ENCODE measurements at regions not wholly inside any gene's neighbourhood (a gene's known extent, or its start where the extent isn't known, plus 50 kb on each side); places are given as distances from the start of the nearest gene placed in this dataset.
"Not testable (repeated sequence)": the region's sequence is repeated elsewhere in the genome, so short reads cannot be mapped to it uniquely, and the experiment has no call there.

- DNase-seq (peak; percentile 56), ATAC-seq (peak; percentile 52 to 74)
- Histone ChIP-seq H3K9me3 (no peaks in the 10 kb centered on the region), H3K36me3 (no peaks in the 10 kb centered on the region), H3K4me1 (no peaks in the 10 kb centered on the region), H3K4me3 (no peak overlapping the region), H3K27ac (no peak overlapping the region), H3K27me3 (ENCODE audit: low read depth) (no peaks in the 10 kb centered on the region)
- intact Hi-C loops (cut with DNase I), result no loop called here
- TF ChIP-seq CTCF (IDR thresholded peaks at IDR 0.05), result no peak
These were observed 107.9 kb upstream of the DLG1 start for GRCh38 chr3:197406266-197406665.

GRCh38 chr3:197404754-197405153 lies 106.3 kb upstream of the DLG1 start:
- Histone ChIP-seq H3K27me3 (ENCODE audit: low read depth) (no peaks in the 10 kb centered on the region), H3K4me1 (no peaks in the 10 kb centered on the region), H3K36me3 (no peaks in the 10 kb centered on the region), H3K9me3 (no peaks in the 10 kb centered on the region), H3K4me3 (no peak overlapping the region), H3K27ac (no peak overlapping the region)
- no peak for ATAC-seq
- intact Hi-C loops (cut with DNase I), result no loop called here
- no peak for TF ChIP-seq CTCF (IDR thresholded peaks at IDR 0.05)
- no peak for DNase-seq

- no peak for ATAC-seq
These were observed 105.6 kb upstream of the DLG1 start for GRCh38 chr3:197404030-197404429.

GRCh38 chr3:197402401-197402800 lies 104.0 kb upstream of the DLG1 start:
- ATAC-seq; H3K4me1 ChIP-seq; H3K27ac ChIP-seq; H3K27me3 ChIP-seq (ENCODE audit: low read depth); DNase-seq; H3K36me3 ChIP-seq; H3K9me3 ChIP-seq; intact Hi-C loops (cut with DNase I); H3K4me3 ChIP-seq: not testable (repeated sequence)

More at GRCh38 chr3:197404030-197404429, 105.6 kb upstream of the DLG1 start:
- Histone ChIP-seq H3K4me1 (no peaks in the 10 kb centered on the region), H3K27me3 (ENCODE audit: low read depth) (no peaks in the 10 kb centered on the region), H3K9me3 (no peaks in the 10 kb centered on the region), H3K36me3 (no peaks in the 10 kb centered on the region), H3K27ac (no peak overlapping the region), H3K4me3 (no peak overlapping the region)
- TF ChIP-seq CTCF (IDR thresholded peaks at IDR 0.05), result no peak
- DNase-seq, result no peak
- intact Hi-C loops (cut with DNase I), result no loop called here

- no peak for ATAC-seq
- no peak overlapping the region for H3K4me3 ChIP-seq
These were observed 101.1 kb upstream of the DLG1 start for GRCh38 chr3:197399486-197399885.

More at GRCh38 chr3:197399486-197399885, 101.1 kb upstream of the DLG1 start:
- Histone ChIP-seq H3K36me3 (no peaks in the 10 kb centered on the region), H3K27ac (no peak overlapping the region), H3K9me3 (no peaks in the 10 kb centered on the region), H3K27me3 (ENCODE audit: low read depth) (no peaks in the 10 kb centered on the region), H3K4me1 (no peaks in the 10 kb centered on the region)
- intact Hi-C loops (cut with DNase I), result no loop called here
- TF ChIP-seq CTCF (IDR thresholded peaks at IDR 0.05), result no peak
- DNase-seq, result no peak

Measured in lower lobe of right lung (tissue), 2 donors.